ENCODE measurements at regions not wholly inside any gene's neighbourhood (a gene's known extent, or its start where the extent isn't known, plus 50 kb on each side); places are given as distances from the start of the nearest gene placed in this dataset.

GRCh38 chr3:152641198-152641597 lies 193.7 kb upstream of the P2RY1 start:
- ChIA-PET CTCF (interaction anchor here (0.6 to 1.2 kb wide), 4 partner anchors 8 to 16 kb away, joined by 3 to 4 read pairs (median 4); no protein-coding TSS in a partner anchor), POLR2A (no interaction called here)
- DNase-seq (ENCODE audit: low read depth, low spot score) (no peak), FAIRE-seq (no peak)
- no peaks in the 10 kb centered on the region for H3K9me3 ChIP-seq (replicated peaks; ENCODE audit: control insufficient read depth, insufficient read depth, low read length)
- no peaks in the 10 kb centered on the region for H3K27me3 ChIP-seq (ENCODE audit: control insufficient read depth in 2 of 2, insufficient read depth in 2 of 2, low read length in 2 of 2)
- no TSS peak for BruUV-seq (replicated peaks)
- no peak for TF ChIP-seq MYC (IDR thresholded peaks at IDR 0.05; ENCODE audit: low read depth, low read length)
- TF ChIP-seq EZH2 (IDR thresholded peaks at IDR 0.05; ENCODE audit: borderline replicate concordance, low read depth, low read length, severe bottlenecking) = no peak
- TF ChIP-seq FOS (IDR thresholded peaks at IDR 0.05; ENCODE audit: borderline replicate concordance, insufficient read depth, low read length) = no peak
- no peak for TF ChIP-seq GATA2 (IDR thresholded peaks at IDR 0.05; ENCODE audit: insufficient read depth, insufficient read length, low read depth, low read length)
- TF ChIP-seq POLR2AphosphoS5 (IDR thresholded peaks at IDR 0.05; ENCODE audit: insufficient read depth, low read depth, low read length) = no peak
- TF ChIP-seq MAX (IDR thresholded peaks at IDR 0.05; ENCODE audit: insufficient read depth, insufficient read length) = no peak
- TF ChIP-seq JUN (IDR thresholded peaks at IDR 0.05; ENCODE audit: borderline replicate concordance, insufficient read depth, insufficient read length, low read depth) = no peak
- no peak for TF ChIP-seq CTCF (IDR thresholded peaks at IDR 0.05; ENCODE audit: extremely low read depth in 1 of 2, insufficient read depth in 1 of 2, low read depth in 1 of 2, low read length in 2 of 2)
- no peak for TF ChIP-seq POLR2A (IDR thresholded peaks at IDR 0.05; ENCODE audit: low read depth, low read length)
- dilution Hi-C loops (cut with MboI; ENCODE audit: extremely low pct_ligation_motif_present, low sequenced_read_pairs) = no loop called here
- no peaks in the 10 kb centered on the region for H3K79me2 ChIP-seq (ENCODE audit: control insufficient read depth, insufficient read depth, low read length)
- no peak overlapping the region for H3K4me3 ChIP-seq (replicated peaks in 1 of 3; ENCODE audit: insufficient read depth in 1 of 3, low read depth in 1 of 3, low read length in 3 of 3)
- no peak overlapping the region for H3K9ac ChIP-seq (replicated peaks; ENCODE audit: extremely low read depth, insufficient read depth, low read length)
- no peaks in the 10 kb centered on the region for H3K4me1 ChIP-seq (ENCODE audit: control insufficient read depth, extremely low read depth, insufficient read depth, low read length)
- H3K27ac ChIP-seq (ENCODE audit: insufficient read depth, low read depth, low read length) = no peak overlapping the region
- H3K9me1 ChIP-seq (replicated peaks; ENCODE audit: control insufficient read depth, extremely low read depth, insufficient read depth, low read length) = no peaks in the 10 kb centered on the region
- H3K4me2 ChIP-seq (ENCODE audit: insufficient read depth, low read length) = no peak overlapping the region
- no peaks in the 10 kb centered on the region for H4K20me1 ChIP-seq (replicated peaks; ENCODE audit: control insufficient read depth, extremely low read depth, insufficient read depth, low read length)
- no peaks in the 10 kb centered on the region for H3K36me3 ChIP-seq (ENCODE audit: control insufficient read depth in 2 of 2, extremely low read depth in 1 of 2, insufficient read depth in 2 of 2, low read length in 2 of 2)
- intact Hi-C loops (cut with micrococcal nuclease) = no loop called here
- H2AFZ ChIP-seq (ENCODE audit: low read depth, low read length) = no peak overlapping the region

Measured in endothelial cell of umbilical vein (primary cell).